Thymus (tissue), 11 donors: ENCODE measurements at regions not wholly inside any gene's neighbourhood (a gene's known extent, or its start where the extent isn't known, plus 50 kb on each side); places are given as distances from the start of the nearest gene placed in this dataset.
A peak's percentile ranks its signal among the peaks of the same experiment; 100 is the strongest.

Source experiments
- DNase-seq, 9 donors: peaks; one replicate each; pipeline ENCODE4 v3.0.0-alpha.2; 2013; ENCODE audit warnings: low spot score in 9 of 9, low read depth in 6 of 9, missing footprints in 1 of 9
- H3K27ac ChIP-seq, 2 donors: one replicate each; pipeline ENCODE4 v1.5.1; 2013; ENCODE audit warnings: control low read depth in 1 of 2, low read depth in 1 of 2, low read length in 1 of 2, mild to moderate bottlenecking in 1 of 2, moderate library complexity in 1 of 2
- H3K27me3 ChIP-seq, 2 donors: one replicate each; pipeline ENCODE4 v1.5.1; 2013; ENCODE audit warnings: low read length in 1 of 2; ENCODE audit not compliant: control insufficient read depth in 2 of 2, insufficient read depth in 1 of 2
- H3K36me3 ChIP-seq, 2 donors: one replicate each; pipeline ENCODE4 v1.5.1; 2013; ENCODE audit warnings: low read length in 1 of 2, mild to moderate bottlenecking in 1 of 2, moderate library complexity in 1 of 2; ENCODE audit not compliant: control insufficient read depth in 2 of 2, insufficient read depth in 2 of 2
- H3K4me1 ChIP-seq, 2 donors: one replicate each; pipeline ENCODE4 v1.5.1; 2013; ENCODE audit warnings: low read length in 2 of 2; ENCODE audit not compliant: control insufficient read depth in 2 of 2, insufficient read depth in 2 of 2
- H3K4me3 ChIP-seq, 2 donors: one replicate each; pipeline ENCODE4 v1.5.1; 2013; ENCODE audit warnings: low read length in 2 of 2, control low read depth in 1 of 2, mild to moderate bottlenecking in 1 of 2
- H3K9me3 ChIP-seq, 2 donors: one replicate each; pipeline ENCODE4 v1.5.1; 2013; ENCODE audit warnings: low read length in 1 of 2, mild to moderate bottlenecking in 1 of 2; ENCODE audit not compliant: control insufficient read depth in 2 of 2, insufficient read depth in 1 of 2
- WGBS: extraction: QIAGEN DNeasy Blood & Tissue Kit; methylation state at CpG from one replicate; pipeline ENCODE4 v1.1.7; 2013; 5-methylcytosine and 5-hydroxymethylcytosine counted together
- donor health status: healthy.

DNA sequence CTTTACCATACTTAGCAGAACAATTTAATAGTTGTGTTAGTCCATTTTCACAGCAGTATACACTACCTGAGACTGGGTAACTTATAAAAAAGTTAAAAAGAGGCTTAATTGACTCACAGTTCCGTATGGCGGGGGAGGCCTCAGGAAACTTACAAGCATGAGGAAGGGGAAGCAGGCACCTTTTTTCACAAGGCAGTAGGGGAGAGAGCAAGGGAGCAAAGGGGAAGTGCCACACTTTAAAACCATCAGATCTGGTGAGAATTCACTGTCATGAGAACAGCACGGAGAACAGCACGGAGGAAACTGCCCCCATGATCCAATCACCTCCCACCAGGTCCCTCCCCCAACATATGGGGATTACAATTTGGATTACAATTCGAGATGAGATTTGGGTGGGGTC is 269.9 kb downstream of the MTRR start:
- 20% methylated on average over 5 of the region's 5 CpGs for WGBS

GRCh38 chr5:8150791-8151190 is 281.8 kb downstream of the MTRR start:
- Histone ChIP-seq H3K4me3 (no peak overlapping the region), H3K36me3 (no peaks in the 10 kb centered on the region), H3K27ac (no peak overlapping the region), H3K4me1 (no peaks in the 10 kb centered on the region), H3K27me3 (no peaks in the 10 kb centered on the region), H3K9me3 (no peaks in the 10 kb centered on the region)
- DNase-seq, result no peak
- 95% methylated on average over 1 of the region's 1 CpG for WGBS

More for the DNA sequence above, 269.9 kb downstream of the MTRR start:
- no peak for DNase-seq
- H3K9me3 ChIP-seq, result no peaks in the 10 kb centered on the region
- no peak overlapping the region for H3K27ac ChIP-seq
- H3K4me3 ChIP-seq, result no peak overlapping the region
- no peaks in the 10 kb centered on the region for H3K4me1 ChIP-seq
- no peaks in the 10 kb centered on the region for H3K27me3 ChIP-seq
- H3K36me3 ChIP-seq, result no peaks in the 10 kb centered on the region

- no peaks in the 10 kb centered on the region for H3K27me3 ChIP-seq
- no peak for DNase-seq
- no peaks in the 10 kb centered on the region for H3K4me1 ChIP-seq
- H3K36me3 ChIP-seq, result no peaks in the 10 kb centered on the region
- WGBS, result 88% methylated on average over 3 of the region's 3 CpGs
- H3K9me3 ChIP-seq, result no peaks in the 10 kb centered on the region
- no peak overlapping the region for H3K4me3 ChIP-seq
- H3K27ac ChIP-seq, result no peak overlapping the region
Measured at GRCh38 chr5:8156706-8157105, 287.8 kb downstream of the MTRR start.

DNA sequence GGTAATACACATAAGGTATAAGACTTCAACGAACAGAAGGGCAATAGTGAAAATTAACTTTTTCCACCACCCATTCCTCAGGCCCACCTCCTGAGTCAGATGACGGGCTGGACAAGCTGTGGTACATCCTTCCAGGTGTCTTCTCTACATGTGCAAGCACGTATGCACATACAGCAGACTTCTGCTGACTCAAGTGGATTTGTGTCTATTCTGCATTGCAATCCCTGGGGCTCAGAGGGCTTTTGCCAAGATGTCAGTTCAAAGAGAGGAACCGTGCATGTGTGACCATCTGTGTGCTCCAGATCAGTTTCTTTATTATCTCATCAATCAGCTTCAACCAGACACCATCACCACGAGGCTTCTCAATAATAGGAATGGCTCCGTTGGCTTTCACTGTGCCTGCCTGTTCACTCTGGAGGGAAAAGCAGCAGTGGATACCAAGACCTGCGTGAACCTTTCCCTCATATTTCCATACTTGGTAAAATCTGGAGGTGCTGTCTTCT is 288.4 kb downstream of the MTRR start:
- WGBS, result 85% methylated on average over 7 of the region's 7 CpGs
- no peak overlapping the region for H3K27ac ChIP-seq
- H3K27me3 ChIP-seq, result no peaks in the 10 kb centered on the region
- no peaks in the 10 kb centered on the region for H3K36me3 ChIP-seq
- no peaks in the 10 kb centered on the region for H3K9me3 ChIP-seq
- DNase-seq, result no peak
- no peaks in the 10 kb centered on the region for H3K4me1 ChIP-seq
- H3K4me3 ChIP-seq, result no peak overlapping the region

GRCh38 chr5:8176101-8176693 is 307.2 kb downstream of the MTRR start:
- Histone ChIP-seq H3K27ac (no peak overlapping the region), H3K9me3 (no peaks in the 10 kb centered on the region), H3K36me3 (no peaks in the 10 kb centered on the region), H3K4me1 (no peaks in the 10 kb centered on the region), H3K4me3 (no peak overlapping the region), H3K27me3 (no peaks in the 10 kb centered on the region)
- no peak for DNase-seq
- 50% methylated on average over 5 of the region's 5 CpGs for WGBS

GRCh38 chr5:8184455-8185063 is 315.6 kb downstream of the MTRR start:
- H3K36me3 ChIP-seq, result no peaks in the 10 kb centered on the region
- 35% methylated on average over 5 of the region's 5 CpGs for whole genome bisulfite sequencing
- H3K4me3 ChIP-seq, result no peak overlapping the region
- H3K27me3 ChIP-seq, result no peaks in the 10 kb centered on the region
- H3K9me3 ChIP-seq, result no peaks in the 10 kb centered on the region
- H3K27ac ChIP-seq, result no peak overlapping the region
- no peaks in the 10 kb centered on the region for H3K4me1 ChIP-seq
- peak in 3 of 9 donors; percentile 6 to 30 (median 26) for DNase-seq

DNA sequence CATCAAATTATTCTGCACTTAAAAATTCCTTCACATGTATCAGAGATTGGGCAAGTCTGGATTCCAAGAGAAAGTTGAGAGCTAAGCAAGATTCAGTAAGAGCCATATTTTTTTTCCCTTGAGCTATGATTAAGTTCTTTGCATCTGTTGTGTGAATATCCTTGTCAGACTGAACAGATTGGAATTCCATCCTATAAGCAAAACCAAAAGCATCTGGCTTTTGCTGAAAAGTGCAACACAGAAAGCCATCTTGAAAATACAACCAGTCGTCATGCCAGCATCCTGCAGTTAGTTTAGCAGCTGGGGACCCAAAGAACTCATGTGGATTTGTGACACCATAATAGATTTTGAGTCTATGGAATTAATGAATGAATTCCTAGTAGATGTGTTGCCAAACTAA is 316.9 kb downstream of the MTRR start:
- H3K4me3 ChIP-seq, result no peak overlapping the region
- no peaks in the 10 kb centered on the region for H3K36me3 ChIP-seq
- H3K4me1 ChIP-seq, result no peaks in the 10 kb centered on the region
- no peak overlapping the region for H3K27ac ChIP-seq
- WGBS, result 95% methylated on average over 1 of the region's 1 CpG
- H3K27me3 ChIP-seq, result no peaks in the 10 kb centered on the region
- H3K9me3 ChIP-seq, result no peaks in the 10 kb centered on the region
- DNase-seq, result no peak

DNA sequence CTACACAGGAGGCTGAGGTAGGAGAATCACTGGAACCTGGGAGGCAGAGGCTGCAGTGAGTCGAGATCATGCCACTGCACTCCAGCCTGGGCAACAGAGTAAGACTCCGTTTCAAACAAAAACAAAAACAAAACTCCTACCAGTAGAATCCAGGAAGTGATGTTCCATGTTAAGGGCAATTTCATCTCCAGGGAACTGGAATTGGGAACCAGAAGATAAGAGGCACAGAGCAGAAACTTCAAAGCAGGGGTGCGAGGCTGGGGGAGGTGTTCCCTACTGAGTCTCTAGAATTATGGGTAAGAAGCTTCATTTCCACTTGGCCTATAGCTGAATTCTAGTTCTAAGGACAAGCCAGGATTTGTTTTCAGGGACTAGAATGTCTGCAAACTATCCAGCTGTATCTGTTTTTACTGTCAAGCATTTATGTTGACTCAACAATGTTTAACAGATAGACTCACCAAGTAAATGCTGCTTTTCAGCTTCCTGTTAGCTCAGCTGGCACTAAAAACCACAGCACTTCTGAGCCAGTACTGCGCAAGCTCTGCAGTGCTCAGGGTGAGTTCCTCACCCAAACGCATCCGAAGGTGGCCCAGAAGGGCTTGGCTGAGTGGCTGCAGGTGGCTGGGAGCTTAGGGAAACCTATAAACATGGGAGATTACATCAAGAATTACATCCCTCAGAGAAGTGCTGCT is 320.1 kb downstream of the MTRR start:
- no peaks in the 10 kb centered on the region for H3K36me3 ChIP-seq
- WGBS, result 64% methylated on average over 6 of the region's 6 CpGs
- H3K27ac ChIP-seq, result no peak overlapping the region
- no peaks in the 10 kb centered on the region for H3K27me3 ChIP-seq
- no peak overlapping the region for H3K4me3 ChIP-seq
- no peak for DNase-seq
- H3K4me1 ChIP-seq, result no peaks in the 10 kb centered on the region
- H3K9me3 ChIP-seq, result no peaks in the 10 kb centered on the region

DNA sequence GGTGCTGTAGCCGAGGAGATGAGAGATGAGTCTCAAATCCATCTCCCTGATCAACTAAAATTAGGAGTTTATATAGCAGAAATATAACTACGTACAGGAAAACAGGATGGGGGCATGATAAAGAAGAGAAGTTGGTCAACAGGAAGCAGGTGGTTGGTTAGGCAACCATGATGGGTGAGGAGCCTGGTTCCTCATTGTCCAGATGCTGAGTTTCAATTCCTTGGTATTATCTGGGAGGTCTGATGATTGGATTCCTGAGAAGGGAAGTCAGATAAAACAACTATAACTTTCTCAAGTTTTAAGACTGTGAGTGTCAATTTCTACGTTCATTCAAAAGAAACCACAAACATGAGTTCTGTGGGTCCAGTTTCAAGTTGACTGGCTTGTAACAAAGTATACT is 323.9 kb downstream of the MTRR start:
- H3K36me3 ChIP-seq, result no peaks in the 10 kb centered on the region
- no peak overlapping the region for H3K27ac ChIP-seq
- no peak overlapping the region for H3K4me3 ChIP-seq
- H3K27me3 ChIP-seq, result no peaks in the 10 kb centered on the region
- no peaks in the 10 kb centered on the region for H3K4me1 ChIP-seq
- DNase-seq, result no peak
- no peaks in the 10 kb centered on the region for H3K9me3 ChIP-seq
- WGBS, result 59% methylated on average over 3 of the region's 3 CpGs
